LHCN-M2 (cell line): ENCODE measurements at regions not wholly inside any gene's neighbourhood (a gene's known extent, or its start where the extent isn't known, plus 50 kb on each side); places are given as distances from the start of the nearest gene placed in this dataset.

ENCODE experiments used
- DNase-seq: peaks from one replicate; pipeline ENCODE4 v3.0.0-alpha.2; 2012; ENCODE audit warnings: low read depth

- DNase-seq, result no peak
Measured at GRCh38 chr13:21318891-21319532, 140.1 kb downstream of the ZDHHC20 start.

- DNase-seq, result no peak
Measured at GRCh38 chr13:21319869-21320641, 139.0 kb downstream of the ZDHHC20 start.

GRCh38 chr13:21320642-21321034, 138.5 kb downstream of the ZDHHC20 start:
- DNase-seq, result no peak

GRCh38 chr13:21321269-21321668, 137.8 kb downstream of the ZDHHC20 start:
- DNase-seq, result no peak

DNA sequence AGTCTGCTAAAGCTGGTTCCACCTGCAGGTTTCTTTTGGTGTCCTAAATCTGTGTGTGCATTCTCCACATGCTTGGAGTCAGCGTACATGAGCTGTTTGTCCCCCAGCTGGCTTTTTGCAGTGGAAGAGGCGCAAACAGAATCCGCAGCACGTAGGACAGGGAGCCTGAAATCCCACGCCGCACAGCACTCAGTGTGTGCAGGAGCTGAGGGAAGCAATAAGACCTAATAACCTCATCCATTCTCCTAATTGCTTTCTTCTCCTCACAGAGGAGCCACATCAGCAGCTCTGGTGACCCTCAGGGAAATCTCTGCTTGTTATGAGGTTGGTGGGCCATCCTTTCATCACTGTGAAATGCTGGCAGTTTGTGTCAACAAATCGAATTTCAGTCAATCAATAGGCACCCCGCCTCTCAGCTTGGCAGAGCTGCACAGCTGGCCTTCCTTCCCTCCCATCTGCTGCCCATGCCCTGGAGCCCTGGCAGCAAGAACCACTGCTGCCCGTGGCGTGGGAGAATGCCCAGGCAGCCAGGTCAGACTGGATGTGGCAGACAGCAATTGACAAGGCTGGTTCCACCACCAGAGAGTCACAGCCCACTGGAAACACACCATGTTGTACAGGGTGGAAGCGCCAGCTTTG, 136.7 kb downstream of the ZDHHC20 start:
- no peak for DNase-seq
